GM12878 (cell line): ENCODE measurements at regions not wholly inside any gene's neighbourhood (a gene's known extent, or its start where the extent isn't known, plus 50 kb on each side); places are given as distances from the start of the nearest gene placed in this dataset.

Source experiments
- ATAC-seq: fragments of 200-7000 bp; cut with Tn5 transposase; 3 replicates; pipeline ENCODE4 v1.9.1; 2020; ENCODE audit warnings: mild to moderate bottlenecking, moderate library complexity
- BruUV-seq: library from RNA; stranded (reverse); fragments of 400-500 nt; replicated peaks from 2 replicates; lab custom pipeline; 2021; lab: Mats Ljungman, UMichigan
- CTCF ChIA-PET: fragments of 300-600 bp; sonication (Branson Sonifier 250); formaldehyde crosslinking; extraction: SDS; loops from one replicate; lab custom pipeline; 2021; ENCODE audit warnings: inconsistent platforms; lab: Yijun Ruan, JAX
- POLR2A ChIA-PET: fragments of 350-600 bp; formaldehyde crosslinking; extraction: SDS; loops from one replicate; lab custom pipeline; 2021; ENCODE audit warnings: inconsistent platforms; lab: Charles Lee
- RAD21 ChIA-PET: fragments of 300-600 bp; sonication (Branson Sonifier 250); formaldehyde crosslinking; loops from one replicate; lab custom pipeline; 2023; ENCODE audit warnings: antibody characterized with exemption; ENCODE audit not compliant: unreplicated experiment; lab: Charles Lee
- SMC1A ChIA-PET: fragments of 300-600 bp; sonication (Branson Sonifier 250); formaldehyde crosslinking; loops from one replicate; lab custom pipeline; 2023; ENCODE audit not compliant: unreplicated experiment, uncharacterized antibody; lab: Charles Lee
- DNase-seq: peaks from one replicate; pipeline ENCODE4 v3.0.0-alpha.2; 2011; ENCODE audit warnings: low read depth, low spot score
- FAIRE-seq: peaks from 3 replicates; lab custom pipeline; 2011; peaks lifted over from hg19 to GRCh38; lab: Jason Lieb, UNC
- H2AFZ ChIP-seq: 2 replicates; pipeline ENCODE4 v1.6.0; 2011; ENCODE audit warnings: low read depth, low read length, control low read depth; ENCODE audit not compliant: control insufficient read depth
- H3K27ac ChIP-seq: 2 replicates; pipeline ENCODE4 v1.5.1; 2011; ENCODE audit warnings: control low read depth; ENCODE audit not compliant: control insufficient read depth, insufficient read depth
- H3K27me3 ChIP-seq, 2 experiments: replicated peaks in 1 of 2; 2 replicates each; pipeline versions ENCODE4 v1.6.0 to v1.6.1; 2011; ENCODE audit warnings: low read length in 1 of 2; ENCODE audit not compliant: control insufficient read depth in 2 of 2, insufficient read depth in 2 of 2
- H3K36me3 ChIP-seq, 2 experiments: 2 replicates each; pipeline ENCODE4 v1.5.1; 2011; ENCODE audit warnings: low read length in 1 of 2; ENCODE audit not compliant: control insufficient read depth in 2 of 2, insufficient read depth in 2 of 2
- H3K4me1 ChIP-seq: 2 replicates; pipeline ENCODE4 v1.6.1; 2011; ENCODE audit warnings: mild to moderate bottlenecking, low read length, moderate library complexity, mixed read lengths; ENCODE audit not compliant: control insufficient read depth, insufficient read depth
- H3K4me2 ChIP-seq: 2 replicates; pipeline ENCODE4 v1.6.0; 2011; ENCODE audit warnings: control low read depth; ENCODE audit not compliant: control insufficient read depth, insufficient read depth
- H3K4me3 ChIP-seq: fragments of 200-600 bp; sonication (generic); 2 replicates; pipeline ENCODE4 v1.5.1; 2016
- H3K79me2 ChIP-seq: 2 replicates; pipeline ENCODE4 v1.6.0; 2011; ENCODE audit warnings: low read length; ENCODE audit not compliant: control insufficient read depth, insufficient read depth
- H3K9ac ChIP-seq: 2 replicates; pipeline ENCODE4 v1.8.0; 2011; ENCODE audit warnings: low read length, control low read depth, mixed read lengths; ENCODE audit not compliant: control insufficient read depth, insufficient read depth
- H3K9me3 ChIP-seq: replicated peaks from 3 replicates; pipeline ENCODE4 v1.5.1; 2011; ENCODE audit warnings: mild to moderate bottlenecking, low read length; ENCODE audit not compliant: control insufficient read depth, insufficient read depth
- H4K20me1 ChIP-seq: 2 replicates; pipeline ENCODE4 v1.6.0; 2011; ENCODE audit not compliant: control insufficient read depth, insufficient read depth
- CBX3 ChIP-seq: fragments of 200-600 bp; sonication (generic); IDR thresholded peaks from 2 replicates; pipeline ENCODE4 v1.6.1; 2016; ENCODE audit warnings: low read depth, borderline replicate concordance
- CBX5 ChIP-seq: sonication (generic); IDR thresholded peaks from 2 replicates; pipeline ENCODE4 v1.6.1; 2016; ENCODE audit warnings: low read depth, moderate library complexity, mild to moderate bottlenecking, inconsistent platforms
- ETV6 ChIP-seq, 2 experiments: fragments of 450-650 bp in 1 of 2; IDR thresholded peaks in 1 of 2; conservative IDR thresholded peaks in 1 of 2; 2 replicates each; pipeline ENCODE4 v1.6.1; 2014; ENCODE audit warnings: antibody characterized with exemption in 1 of 2, borderline replicate concordance in 1 of 2, low read depth in 1 of 2, mild to moderate bottlenecking in 1 of 2, moderate library complexity in 1 of 2
- HDGF ChIP-seq: fragments of 450-650 bp; IDR thresholded peaks from 2 replicates; pipeline ENCODE4 v1.6.1; 2016; ENCODE audit warnings: antibody characterized with exemption
- IKZF1 ChIP-seq: fragments of 450-650 bp; conservative IDR thresholded peaks from 2 replicates; pipeline ENCODE4 v1.6.1; 2017; ENCODE audit warnings: antibody characterized with exemption, mild to moderate bottlenecking
- RUNX3 ChIP-seq: IDR thresholded peaks from 2 replicates; pipeline ENCODE4 v1.6.1; 2012; ENCODE audit warnings: low read length, inconsistent platforms
- SMAD1 ChIP-seq: fragments of 450-650 bp; IDR thresholded peaks from 2 replicates; pipeline ENCODE4 v1.6.1; 2018; ENCODE audit warnings: mild to moderate bottlenecking, low read depth; ENCODE audit not compliant: partially characterized antibody
- SMC3 ChIP-seq: IDR thresholded peaks from 2 replicates; pipeline ENCODE4 v1.6.1; 2011; ENCODE audit warnings: low read length, improper control_type of control experiment, borderline replicate concordance
- ZNF622 ChIP-seq: fragments of 450-650 bp; IDR thresholded peaks from 2 replicates; pipeline ENCODE4 v1.6.1; 2017; ENCODE audit warnings: mild to moderate bottlenecking, inconsistent platforms
- WGBS: methylation state at CpG from one replicate; pipeline ENCODE4 v1.1.6; 2016; ENCODE audit warnings: low lambda C conversion rate; ENCODE audit not compliant: insufficient replicate concordance, insufficient coverage; ENCODE audit errors: missing lambda C conversion rate; 5-methylcytosine and 5-hydroxymethylcytosine counted together
- in situ Hi-C: fragments of 300-500 bp; cut with MboI; formaldehyde crosslinking; loops from 9 replicates; pipeline ENCODE4 v1.14.3; 2018; ENCODE audit warnings: mixed read lengths
- intact Hi-C: fragments of 100-400 bp; cut with micrococcal nuclease; formaldehyde crosslinking; loops from one replicate; pipeline ENCODE4 v1.14.2; 2022; ENCODE audit not compliant: unreplicated experiment
- TF ChIP-seq, protein P1 (sequence below): IDR thresholded peaks from 2 replicates; pipeline ENCODE4 v1.6.1; 2012; ENCODE audit warnings: low read length, inconsistent platforms
- TF ChIP-seq, protein P2 (sequence below): fragments of 450-650 bp; IDR thresholded peaks from 2 replicates; pipeline ENCODE4 v1.6.1; 2017; ENCODE audit warnings: antibody characterized with exemption, mild to moderate bottlenecking, moderate library complexity

DNA sequence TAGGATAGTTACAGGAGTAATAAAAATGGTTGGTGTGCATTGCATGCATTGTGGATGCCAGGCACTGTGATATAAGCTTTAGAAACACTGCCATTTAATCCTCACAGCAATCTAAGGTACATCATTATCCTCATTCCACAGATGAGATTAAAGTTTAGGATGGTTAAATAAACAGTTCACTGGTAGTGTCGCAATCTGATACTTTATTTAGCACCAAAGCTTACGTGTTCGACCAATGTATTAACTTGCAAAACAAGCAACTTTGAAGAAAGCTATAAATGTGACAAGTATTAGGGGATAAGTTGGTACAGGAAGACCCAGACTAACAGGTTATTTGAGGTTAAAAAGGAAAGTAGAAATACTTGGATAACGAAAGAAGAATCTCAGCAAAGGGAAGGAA is 150.5 kb upstream of the ZNF385D start:
- POLR2A ChIA-PET: no interaction called here
- H3K36me3 ChIP-seq: no peaks in the 10 kb centered on the region
- H3K4me1 ChIP-seq: no peaks in the 10 kb centered on the region
- RAD21 ChIA-PET: no interaction called here
- no peak overlapping the region for H3K9ac ChIP-seq
- intact Hi-C loops: no loop called here
- no peaks in the 10 kb centered on the region for H4K20me1 ChIP-seq
- H3K27me3 ChIP-seq: no peaks in the 10 kb centered on the region
- BruUV-seq: no TSS peak
- no peak overlapping the region for H3K4me2 ChIP-seq
- TF ChIP-seq SMAD1 (no peak), SMC3 (no peak), CBX5 (no peak), IKZF1 (no peak), RUNX3 (no peak), HDGF (no peak), ZNF622 (no peak), ETV6 (conservative IDR thresholded peaks at IDR 0.05 in 1 of 2, IDR thresholded peaks at IDR 0.05 in 1 of 2; ENCODE audit: borderline replicate concordance in 1 of 2, low read depth in 1 of 2) (no peak), CBX3 (no peak)
- TF ChIP-seq, protein P1, sequence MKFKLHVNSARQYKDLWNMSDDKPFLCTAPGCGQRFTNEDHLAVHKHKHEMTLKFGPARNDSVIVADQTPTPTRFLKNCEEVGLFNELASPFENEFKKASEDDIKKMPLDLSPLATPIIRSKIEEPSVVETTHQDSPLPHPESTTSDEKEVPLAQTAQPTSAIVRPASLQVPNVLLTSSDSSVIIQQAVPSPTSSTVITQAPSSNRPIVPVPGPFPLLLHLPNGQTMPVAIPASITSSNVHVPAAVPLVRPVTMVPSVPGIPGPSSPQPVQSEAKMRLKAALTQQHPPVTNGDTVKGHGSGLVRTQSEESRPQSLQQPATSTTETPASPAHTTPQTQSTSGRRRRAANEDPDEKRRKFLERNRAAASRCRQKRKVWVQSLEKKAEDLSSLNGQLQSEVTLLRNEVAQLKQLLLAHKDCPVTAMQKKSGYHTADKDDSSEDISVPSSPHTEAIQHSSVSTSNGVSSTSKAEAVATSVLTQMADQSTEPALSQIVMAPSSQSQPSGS: no peak
- TF ChIP-seq, protein P2, sequence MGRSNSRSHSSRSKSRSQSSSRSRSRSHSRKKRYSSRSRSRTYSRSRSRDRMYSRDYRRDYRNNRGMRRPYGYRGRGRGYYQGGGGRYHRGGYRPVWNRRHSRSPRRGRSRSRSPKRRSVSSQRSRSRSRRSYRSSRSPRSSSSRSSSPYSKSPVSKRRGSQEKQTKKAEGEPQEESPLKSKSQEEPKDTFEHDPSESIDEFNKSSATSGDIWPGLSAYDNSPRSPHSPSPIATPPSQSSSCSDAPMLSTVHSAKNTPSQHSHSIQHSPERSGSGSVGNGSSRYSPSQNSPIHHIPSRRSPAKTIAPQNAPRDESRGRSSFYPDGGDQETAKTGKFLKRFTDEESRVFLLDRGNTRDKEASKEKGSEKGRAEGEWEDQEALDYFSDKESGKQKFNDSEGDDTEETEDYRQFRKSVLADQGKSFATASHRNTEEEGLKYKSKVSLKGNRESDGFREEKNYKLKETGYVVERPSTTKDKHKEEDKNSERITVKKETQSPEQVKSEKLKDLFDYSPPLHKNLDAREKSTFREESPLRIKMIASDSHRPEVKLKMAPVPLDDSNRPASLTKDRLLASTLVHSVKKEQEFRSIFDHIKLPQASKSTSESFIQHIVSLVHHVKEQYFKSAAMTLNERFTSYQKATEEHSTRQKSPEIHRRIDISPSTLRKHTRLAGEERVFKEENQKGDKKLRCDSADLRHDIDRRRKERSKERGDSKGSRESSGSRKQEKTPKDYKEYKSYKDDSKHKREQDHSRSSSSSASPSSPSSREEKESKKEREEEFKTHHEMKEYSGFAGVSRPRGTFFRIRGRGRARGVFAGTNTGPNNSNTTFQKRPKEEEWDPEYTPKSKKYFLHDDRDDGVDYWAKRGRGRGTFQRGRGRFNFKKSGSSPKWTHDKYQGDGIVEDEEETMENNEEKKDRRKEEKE: no peak
- TF ChIP-seq, all 136 proteins: peak for 0
- no peak overlapping the region for H3K27ac ChIP-seq
- no peak overlapping the region for H3K4me3 ChIP-seq
- ATAC-seq (no peak), FAIRE-seq (no peak), DNase-seq (no peak)
- no peaks in the 10 kb centered on the region for H3K9me3 ChIP-seq
- no peak overlapping the region for H2AFZ ChIP-seq
- ChIA-PET SMC1A (interaction anchor here (0.7 kb wide), 1 partner anchor 10 kb away, joined by 3 read pairs; no protein-coding TSS in a partner anchor), CTCF (interaction anchor here (1.9 kb wide), 1 partner anchor 9 kb away, joined by 7 read pairs; no protein-coding TSS in a partner anchor)
- 25% methylated on average over 4 of the region's 4 CpGs for WGBS
- in situ Hi-C loops: no loop called here
- no peaks in the 10 kb centered on the region for H3K79me2 ChIP-seq
